Epithelial cell of proximal tubule (primary cell): ENCODE measurements at regions not wholly inside any gene's neighbourhood (a gene's known extent, or its start where the extent isn't known, plus 50 kb on each side); places are given as distances from the start of the nearest gene placed in this dataset.

Experiments used
- DNase-seq: peaks from one replicate; pipeline ENCODE4 v3.0.0-alpha.2; 2011; ENCODE audit warnings: low read depth
- H3K4me3 ChIP-seq: 2 replicates; pipeline ENCODE4 v1.5.1; 2011; ENCODE audit warnings: low read depth, mild to moderate bottlenecking, low read length
- TF ChIP-seq, protein P1 (sequence below): conservative IDR thresholded peaks from 2 replicates; pipeline ENCODE4 v1.5.1; 2012; ENCODE audit warnings: low read depth, mild to moderate bottlenecking, low read length

DNA sequence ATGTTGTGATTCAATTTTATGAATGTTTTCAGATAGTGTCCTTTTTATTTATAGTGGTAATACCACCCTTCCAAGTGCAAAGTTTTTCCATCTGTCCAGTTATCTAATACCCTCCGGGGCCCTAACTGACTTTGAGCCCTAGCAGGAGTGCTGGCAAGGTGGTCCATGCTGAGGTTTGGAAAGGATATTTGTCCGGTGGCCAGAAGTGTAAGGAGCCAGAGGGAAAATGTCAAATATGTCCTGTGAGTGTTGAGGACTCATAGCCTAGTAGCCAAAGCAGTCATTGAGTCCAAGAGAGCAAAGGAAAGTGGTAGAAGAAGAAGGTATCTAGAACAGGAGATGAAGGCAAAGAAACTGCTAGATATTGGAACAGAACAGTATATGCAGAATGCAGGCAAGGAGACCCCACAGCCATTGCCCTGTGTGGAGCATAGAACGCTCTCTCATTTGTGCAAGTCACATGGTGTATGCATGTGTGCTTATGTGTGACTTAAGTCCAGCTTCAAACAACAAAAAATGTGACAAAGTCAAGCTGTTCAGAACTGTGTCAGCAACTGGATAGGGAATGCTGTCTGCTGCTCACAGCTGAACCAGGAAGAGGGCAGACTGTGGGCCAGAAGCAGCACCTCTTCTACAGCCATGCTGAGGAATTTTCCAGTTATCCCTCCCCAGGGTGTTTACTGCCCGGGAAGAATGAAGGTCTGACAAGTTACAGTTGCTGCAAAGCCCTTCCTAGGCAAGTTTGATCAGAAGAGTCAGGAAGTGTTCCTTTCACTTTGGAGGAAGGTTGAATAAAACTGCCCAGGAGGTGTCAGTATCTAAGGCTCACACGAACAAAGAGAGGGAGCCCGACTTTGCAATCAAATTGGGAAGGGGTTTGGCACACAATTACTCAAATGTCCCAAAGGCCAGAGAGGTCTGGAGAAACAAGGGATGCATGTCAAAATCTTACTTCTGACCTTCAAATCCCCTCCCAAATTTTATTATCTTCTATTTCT lies 463.3 kb upstream of the DMAC1 start:
- TF ChIP-seq, protein P1, sequence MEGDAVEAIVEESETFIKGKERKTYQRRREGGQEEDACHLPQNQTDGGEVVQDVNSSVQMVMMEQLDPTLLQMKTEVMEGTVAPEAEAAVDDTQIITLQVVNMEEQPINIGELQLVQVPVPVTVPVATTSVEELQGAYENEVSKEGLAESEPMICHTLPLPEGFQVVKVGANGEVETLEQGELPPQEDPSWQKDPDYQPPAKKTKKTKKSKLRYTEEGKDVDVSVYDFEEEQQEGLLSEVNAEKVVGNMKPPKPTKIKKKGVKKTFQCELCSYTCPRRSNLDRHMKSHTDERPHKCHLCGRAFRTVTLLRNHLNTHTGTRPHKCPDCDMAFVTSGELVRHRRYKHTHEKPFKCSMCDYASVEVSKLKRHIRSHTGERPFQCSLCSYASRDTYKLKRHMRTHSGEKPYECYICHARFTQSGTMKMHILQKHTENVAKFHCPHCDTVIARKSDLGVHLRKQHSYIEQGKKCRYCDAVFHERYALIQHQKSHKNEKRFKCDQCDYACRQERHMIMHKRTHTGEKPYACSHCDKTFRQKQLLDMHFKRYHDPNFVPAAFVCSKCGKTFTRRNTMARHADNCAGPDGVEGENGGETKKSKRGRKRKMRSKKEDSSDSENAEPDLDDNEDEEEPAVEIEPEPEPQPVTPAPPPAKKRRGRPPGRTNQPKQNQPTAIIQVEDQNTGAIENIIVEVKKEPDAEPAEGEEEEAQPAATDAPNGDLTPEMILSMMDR: peak; percentile 13
- H3K4me3 ChIP-seq: no peak overlapping the region
- no peak for DNase-seq

DNA sequence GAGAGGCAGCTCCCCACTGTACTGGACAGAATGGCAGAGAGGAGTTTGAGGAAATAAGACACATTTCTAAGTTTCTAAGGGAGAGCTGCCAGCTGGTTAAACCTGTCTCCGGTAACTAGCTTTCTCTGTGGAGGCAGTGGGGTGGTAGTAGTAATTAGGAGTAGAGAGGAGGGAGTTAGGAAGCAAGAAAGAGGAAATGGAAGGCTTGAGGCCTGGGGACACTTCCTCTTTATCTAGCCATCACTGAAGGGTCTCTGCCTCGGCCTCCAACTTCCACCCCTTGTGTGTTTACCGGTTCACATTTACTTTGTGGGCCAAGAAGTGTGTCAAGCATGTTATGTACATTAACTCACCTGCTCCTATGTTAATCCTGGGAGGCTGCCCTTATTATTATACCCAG lies 462.2 kb upstream of the DMAC1 start:
- TF ChIP-seq, protein P1: no peak
- H3K4me3 ChIP-seq: no peak overlapping the region
- DNase-seq: no peak

DNA sequence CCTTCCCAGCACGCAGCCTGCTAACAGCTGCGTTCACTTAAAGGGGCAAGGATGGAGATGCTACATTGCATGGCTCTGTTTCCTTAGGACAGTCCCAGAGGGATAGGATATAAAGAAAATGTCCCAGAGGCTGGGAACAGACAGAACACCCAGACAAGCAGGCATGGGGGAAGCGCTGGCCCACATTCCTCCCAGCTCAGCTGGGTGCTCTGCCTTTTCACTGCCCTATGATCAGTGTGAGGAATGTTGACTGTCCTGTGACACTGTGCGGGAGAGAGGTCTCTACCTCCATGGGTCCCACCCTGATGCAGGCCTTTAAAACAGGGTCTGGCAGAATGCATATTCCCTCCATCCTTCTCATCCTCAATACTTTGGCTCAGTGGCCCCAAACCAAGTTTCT lies 459.4 kb upstream of the DMAC1 start:
- DNase-seq: no peak
- no peak overlapping the region for H3K4me3 ChIP-seq
- TF ChIP-seq, protein P1: no peak

DNA sequence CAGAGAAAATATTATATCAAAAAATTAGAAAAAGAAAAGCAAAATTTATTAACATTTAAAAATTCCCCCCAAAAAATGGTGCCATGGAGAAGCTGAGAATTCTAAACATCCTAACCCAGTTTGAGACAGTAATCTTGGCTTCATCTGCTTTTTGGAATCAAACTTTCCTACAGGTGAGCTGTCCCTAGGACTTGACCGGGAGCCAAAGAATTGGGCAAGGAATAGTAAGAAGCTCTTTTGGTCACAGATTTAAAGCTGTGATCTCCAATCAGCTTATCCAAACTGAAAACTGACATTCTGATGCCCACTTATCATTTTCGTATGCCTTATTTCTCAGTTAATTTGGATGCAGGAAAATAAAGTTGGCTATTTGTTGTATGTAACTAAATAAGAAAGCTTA lies 457.3 kb upstream of the DMAC1 start:
- no peak overlapping the region for H3K4me3 ChIP-seq
- no peak for DNase-seq
- TF ChIP-seq, protein P1: no peak

DNA sequence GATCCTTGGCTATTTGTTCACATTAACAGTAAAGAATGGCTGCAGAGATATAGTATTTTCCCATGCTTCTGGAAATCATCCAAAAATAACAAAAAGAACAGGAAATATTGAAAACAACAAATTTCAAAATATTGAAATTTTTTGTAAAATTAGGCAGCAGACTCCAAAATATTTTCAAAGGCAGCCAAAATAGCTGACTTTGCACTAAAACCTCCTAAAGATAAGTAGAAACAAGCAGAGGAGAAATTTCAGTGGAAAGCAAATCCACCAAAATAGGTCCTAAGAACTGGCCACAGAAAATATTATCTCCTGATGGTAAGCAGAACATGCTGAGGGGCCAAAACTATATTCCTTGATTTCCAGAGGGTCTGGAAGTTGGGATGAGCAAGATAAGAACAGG lies 456.3 kb upstream of the DMAC1 start:
- H3K4me3 ChIP-seq: no peak overlapping the region
- DNase-seq: no peak
- TF ChIP-seq, protein P1: no peak

DNA sequence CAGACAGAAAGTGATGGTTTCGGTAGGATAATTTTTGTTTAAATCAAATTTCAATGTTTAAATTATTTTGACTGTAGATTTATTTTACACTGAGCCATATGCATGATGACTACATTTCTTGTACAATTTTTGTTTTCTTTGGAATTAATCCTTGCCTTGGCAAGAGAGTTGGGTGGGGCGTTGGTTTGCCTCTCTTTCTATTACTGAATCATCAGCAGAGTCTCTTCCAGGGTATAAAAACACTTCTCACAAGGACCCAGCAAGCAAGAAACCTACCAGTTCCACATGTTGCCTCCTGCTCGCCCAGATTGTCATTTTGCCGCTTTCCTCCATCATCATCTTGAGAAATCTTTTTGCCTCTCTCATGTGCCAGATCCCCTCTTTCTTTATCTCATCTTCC lies 455.0 kb upstream of the DMAC1 start:
- H3K4me3 ChIP-seq: no peak overlapping the region
- no peak for DNase-seq
- TF ChIP-seq, protein P1: no peak

DNA sequence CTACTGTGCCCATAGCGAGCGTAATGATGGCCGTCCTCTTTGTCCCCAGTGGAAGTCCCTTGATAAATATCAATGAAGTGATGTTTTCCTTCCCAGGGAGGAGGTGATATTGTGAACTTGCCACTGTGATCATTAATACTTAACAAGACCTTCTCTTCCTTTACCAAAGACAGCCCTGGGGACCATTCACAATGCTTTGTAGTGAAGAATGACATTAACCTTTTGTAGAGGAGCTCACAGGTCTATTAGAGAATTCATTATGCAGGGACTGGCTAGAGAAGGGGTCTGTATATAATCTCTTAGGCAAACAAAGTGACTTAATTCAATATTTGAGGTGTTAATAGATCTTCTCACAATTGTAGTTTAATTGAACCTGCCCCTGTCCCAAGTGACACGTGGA lies 452.9 kb upstream of the DMAC1 start:
- no peak overlapping the region for H3K4me3 ChIP-seq
- DNase-seq: no peak
- TF ChIP-seq, protein P1: no peak
